Activated CD8-positive, alpha-beta memory T cell treated with anti-CD3 and anti-CD28 coated beads for 48 hours (primary cell): ENCODE measurements at regions not wholly inside any gene's neighbourhood (a gene's known extent, or its start where the extent isn't known, plus 50 kb on each side); places are given as distances from the start of the nearest gene placed in this dataset.

Experiments
- DNase-seq, 3 experiments: peaks; one replicate each; pipeline ENCODE4 v3.0.0-alpha.2; 2020; ENCODE audit warnings: low read depth in 2 of 3, low spot score in 2 of 3

DNA sequence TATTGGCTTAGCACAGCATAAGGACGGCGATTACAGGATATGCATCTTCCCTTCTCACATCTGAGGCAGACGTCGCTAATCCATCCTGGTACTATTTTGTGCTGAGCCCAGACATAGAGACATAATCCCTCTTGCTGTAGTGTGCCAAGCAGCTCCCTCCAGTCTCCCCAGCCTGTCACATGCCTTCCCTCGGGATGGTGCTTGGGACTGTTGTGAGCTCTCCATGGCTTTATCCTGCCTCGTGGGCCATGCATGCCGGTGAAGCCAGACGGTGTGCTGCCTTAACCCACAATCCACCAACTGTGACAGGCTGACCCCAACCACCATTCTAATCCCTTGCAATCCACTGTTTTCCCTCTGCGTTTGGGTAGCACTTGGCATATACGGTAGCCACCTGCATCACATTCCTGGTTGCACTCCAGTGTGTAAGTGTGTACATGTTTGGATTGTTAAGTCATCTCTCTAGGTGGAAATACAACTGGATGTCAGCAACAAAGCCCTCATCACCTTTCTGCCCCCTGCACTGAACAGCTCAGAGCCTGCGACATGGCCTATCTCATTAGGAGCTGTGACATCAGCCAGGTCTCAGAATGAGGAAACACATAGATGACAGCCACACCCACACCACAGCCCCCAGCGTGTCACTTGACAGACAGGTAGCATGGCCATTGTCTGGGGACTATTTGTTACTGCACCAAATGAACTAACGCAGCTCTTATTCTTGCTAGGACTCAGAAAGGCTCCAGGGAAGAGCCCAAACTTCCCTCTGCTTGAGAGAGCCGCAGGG lies 374.8 kb upstream of the CDH4 start:
- no peak for DNase-seq

- DNase-seq: no peak
Observed at GRCh38 chr20:60882836-60883235, 369.2 kb upstream of the CDH4 start.

- no peak for DNase-seq
Observed at GRCh38 chr20:60883496-60883895, 368.6 kb upstream of the CDH4 start.

GRCh38 chr20:60884277-60884676 lies 367.8 kb upstream of the CDH4 start:
- DNase-seq: no peak

DNA sequence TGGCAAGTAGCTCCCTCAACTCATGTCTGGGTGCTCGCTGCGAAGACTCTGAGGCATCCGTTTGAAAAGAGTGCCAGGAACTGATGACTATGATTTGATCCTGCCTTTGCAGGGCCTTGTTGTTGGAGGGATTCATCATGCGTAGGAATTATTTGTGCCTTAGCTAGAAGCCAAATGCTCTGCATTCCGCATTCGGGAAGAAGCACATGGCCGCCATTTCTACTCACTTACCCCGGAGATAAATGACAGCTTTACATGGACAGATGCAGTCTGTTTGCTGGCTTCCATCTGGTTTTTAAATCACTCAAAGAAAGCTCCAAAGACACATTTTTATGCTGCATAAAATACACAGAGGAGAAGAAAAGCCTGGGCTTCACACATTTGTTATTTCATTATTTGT lies 363.3 kb upstream of the CDH4 start:
- no peak for DNase-seq

GRCh38 chr20:60892095-60892813 lies 359.8 kb upstream of the CDH4 start:
- no peak for DNase-seq

DNA sequence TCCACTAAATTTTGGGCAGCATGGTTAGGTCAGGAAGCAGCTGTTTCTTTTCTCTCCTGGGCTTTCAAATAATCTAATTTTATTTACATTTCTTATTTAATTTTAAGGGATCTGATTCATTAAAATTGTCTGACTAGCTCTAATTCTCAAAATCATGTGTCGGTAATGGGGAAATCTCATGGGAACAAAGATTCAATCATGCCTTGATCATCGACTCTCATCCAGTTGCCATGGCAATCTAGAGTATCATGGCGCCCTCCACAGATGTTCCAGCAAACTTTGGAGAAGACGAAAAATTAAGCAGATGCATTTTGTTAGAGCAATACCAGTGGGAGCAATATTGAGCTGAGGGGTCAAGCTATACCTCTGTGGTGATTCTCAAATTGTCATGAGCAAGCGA lies 358.0 kb upstream of the CDH4 start:
- DNase-seq: no peak

DNA sequence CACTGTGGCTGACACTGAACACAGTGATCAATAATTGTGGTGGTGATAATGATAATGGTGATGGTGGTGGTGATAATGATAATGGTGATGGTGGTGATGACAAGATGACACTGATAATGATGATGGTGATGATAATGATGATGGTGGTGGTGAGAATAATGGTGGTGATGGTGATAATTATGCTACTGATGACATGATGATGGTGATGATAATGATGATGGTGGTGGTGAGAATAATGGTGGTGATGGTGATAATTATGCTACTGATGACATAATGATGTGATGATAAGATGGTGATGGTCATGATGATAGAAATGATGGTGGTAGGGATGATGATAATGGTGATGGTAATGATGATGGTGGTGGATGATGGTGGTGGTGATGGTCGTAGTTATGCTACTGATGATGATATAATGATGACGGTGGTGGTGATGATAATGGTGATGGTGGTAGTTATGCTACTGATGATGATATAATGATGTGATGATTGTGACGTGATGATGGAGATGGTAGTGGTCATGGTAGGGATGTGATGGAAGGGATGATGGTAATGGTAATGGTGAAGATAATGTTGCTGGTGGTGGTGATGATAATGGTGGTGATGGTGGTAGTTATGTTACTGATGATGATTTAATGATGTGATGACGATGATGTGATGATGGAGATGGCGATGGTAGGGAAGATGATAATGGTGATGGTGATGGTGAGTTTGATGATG lies 356.5 kb upstream of the CDH4 start:
- no peak for DNase-seq

DNA sequence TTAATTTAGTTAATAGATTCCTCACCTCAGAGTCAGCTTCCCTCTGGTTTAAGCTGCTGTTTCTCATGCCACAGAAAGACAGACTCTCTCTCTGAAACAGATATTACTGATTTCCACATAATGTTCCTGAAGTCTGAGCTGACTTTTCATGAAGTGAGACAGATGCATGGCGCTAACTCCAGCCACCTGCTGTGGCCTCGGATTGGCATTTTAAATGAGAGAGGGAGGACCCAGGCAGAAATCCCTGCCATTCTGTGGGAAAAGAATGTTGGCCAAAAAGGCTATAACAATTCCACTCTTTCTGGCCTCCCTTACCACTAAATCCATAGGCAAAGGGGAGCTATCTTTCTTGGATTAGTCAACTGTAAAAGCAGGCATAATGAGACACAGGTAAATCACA lies 354.1 kb upstream of the CDH4 start:
- no peak for DNase-seq

DNA sequence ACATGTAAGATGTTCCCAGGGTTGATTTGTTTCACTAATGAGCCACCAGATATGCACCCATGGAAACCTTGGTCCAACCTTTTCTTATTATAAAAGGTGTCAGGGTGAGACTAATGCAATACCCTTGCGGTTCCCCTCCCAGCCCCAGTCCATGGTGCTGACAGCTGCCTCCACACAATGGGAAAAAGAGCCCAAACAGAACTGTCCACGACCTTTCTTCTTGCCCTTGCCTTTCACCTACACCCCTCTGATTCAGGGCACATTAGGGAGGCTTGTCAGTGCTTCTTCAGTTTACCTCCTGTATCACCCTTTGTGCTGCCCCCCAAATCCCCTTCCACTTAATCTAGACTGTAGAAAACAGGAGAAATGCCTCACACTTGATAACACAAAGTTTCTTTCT lies 352.7 kb upstream of the CDH4 start:
- DNase-seq: no peak

GRCh38 chr20:60900618-60901017 lies 351.4 kb upstream of the CDH4 start:
- DNase-seq: no peak

DNA sequence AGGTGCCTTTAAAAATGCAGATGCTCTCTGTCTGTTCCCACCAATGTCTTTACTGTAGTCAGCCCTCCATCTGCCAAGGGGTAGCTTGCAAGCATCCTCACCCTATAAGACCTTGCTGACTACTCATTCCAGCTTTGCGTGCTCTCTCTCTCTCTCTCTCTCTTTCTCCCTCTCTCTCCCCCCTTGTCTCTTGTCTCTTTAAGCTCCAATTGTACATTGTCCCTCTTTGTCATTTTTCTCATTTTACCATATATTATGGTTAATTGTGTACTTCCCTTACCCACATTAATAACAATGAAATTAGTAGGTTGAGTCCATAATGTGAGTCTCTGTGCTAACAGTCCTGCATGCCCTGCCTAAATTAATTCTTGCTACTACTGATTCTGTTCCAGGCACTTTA lies 350.2 kb upstream of the CDH4 start:
- no peak for DNase-seq

- no peak for DNase-seq
Observed at GRCh38 chr20:60903325-60903971, 348.6 kb upstream of the CDH4 start.

GRCh38 chr20:60904730-60905129 lies 347.3 kb upstream of the CDH4 start:
- no peak for DNase-seq

DNA sequence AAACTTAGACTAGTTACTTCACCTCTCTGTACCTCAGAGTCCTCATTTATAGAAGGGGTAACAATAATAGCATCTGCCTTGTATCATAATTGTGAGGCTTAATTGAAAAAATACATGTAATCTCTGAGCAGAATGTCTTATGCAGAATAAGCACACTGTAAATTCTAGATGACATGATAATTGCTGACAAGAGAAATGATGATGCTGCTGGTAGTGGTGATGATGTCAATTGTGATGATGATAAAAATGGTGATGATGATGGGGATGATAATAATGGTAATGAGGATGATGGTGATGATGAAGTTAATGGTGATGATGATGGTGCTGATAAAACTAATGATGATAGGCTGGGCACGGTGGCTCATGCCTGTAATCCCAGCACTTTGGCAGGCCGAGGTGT lies 346.1 kb upstream of the CDH4 start:
- DNase-seq: no peak

DNA sequence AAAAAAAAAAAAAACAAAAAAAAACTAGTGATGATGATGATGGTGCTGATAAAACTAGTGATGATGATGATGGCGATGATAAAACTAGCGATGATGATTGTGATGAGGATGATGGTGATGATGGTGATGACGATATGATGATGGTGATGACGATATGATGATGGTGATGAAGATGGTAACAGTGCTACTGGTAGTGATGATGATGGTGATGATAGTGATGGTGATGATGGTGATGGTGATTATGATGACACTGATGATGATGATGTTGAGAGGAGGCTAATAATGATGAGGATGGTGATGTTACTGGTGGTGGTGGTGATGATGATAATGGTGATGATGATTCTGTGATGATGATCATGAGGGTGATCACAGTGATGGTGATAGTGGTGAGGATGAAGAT lies 345.5 kb upstream of the CDH4 start:
- no peak for DNase-seq

DNA sequence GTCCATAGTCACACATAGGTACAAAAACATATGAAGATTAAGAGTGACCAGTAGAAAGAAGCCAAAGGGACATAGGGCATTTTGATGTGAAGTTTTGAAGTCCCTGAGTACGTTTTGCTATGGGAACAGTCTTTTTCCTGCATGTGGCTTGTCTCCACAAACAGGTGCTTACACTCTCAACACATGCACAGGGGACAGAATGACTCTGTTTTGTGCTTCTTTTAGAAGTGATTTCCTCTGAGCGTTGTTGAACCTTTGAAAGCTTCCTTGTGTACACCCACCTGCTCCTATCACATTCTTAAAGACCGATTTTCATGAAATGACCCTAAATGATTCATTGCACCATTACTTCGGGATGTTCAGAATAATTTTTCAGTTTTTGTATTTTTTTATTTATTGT lies 338.8 kb upstream of the CDH4 start:
- DNase-seq: no peak

GRCh38 chr20:60921022-60921622 lies 330.9 kb upstream of the CDH4 start:
- DNase-seq: no peak

- DNase-seq: no peak
Observed at GRCh38 chr20:60926831-60927230, 325.2 kb upstream of the CDH4 start.

DNA sequence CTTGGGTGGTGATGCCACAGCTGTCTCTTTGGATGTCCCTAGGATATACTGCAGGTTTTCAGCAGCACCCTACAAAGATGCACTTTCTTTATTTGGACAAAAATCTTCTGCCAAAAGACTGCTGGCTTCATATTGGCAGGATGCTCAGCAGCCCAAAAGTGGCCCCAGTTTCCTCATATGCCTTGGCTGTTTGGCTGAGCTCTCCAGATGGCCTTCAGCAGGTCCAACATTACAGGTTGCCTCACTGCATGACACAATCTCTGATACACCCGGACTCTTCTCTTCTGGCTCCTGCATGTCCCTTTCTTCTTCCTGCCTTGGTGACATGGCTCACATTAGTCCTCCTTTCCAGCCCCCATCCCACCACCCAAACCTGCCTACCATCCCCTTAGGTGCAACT lies 323.7 kb upstream of the CDH4 start:
- DNase-seq: no peak
